Prostate gland (tissue), 2 donors: ENCODE measurements at regions not wholly inside any gene's neighbourhood (a gene's known extent, or its start where the extent isn't known, plus 50 kb on each side); places are given as distances from the start of the nearest gene placed in this dataset.

ENCODE experiments used
- DNase-seq: peaks from one replicate; pipeline ENCODE4 v3.0.0-alpha.2; 2019; ENCODE audit warnings: low spot score
- H3K27ac ChIP-seq, 2 donors: fragments of 200-600 bp; sonication (generic); 2 replicates each; pipeline ENCODE4 v1.5.1; 2017 to 2019
- H3K27me3 ChIP-seq: fragments of 200-600 bp; sonication (generic); replicated peaks from 2 replicates; pipeline ENCODE4 v1.5.1; 2019; ENCODE audit not compliant: insufficient read depth
- H3K36me3 ChIP-seq, 2 donors: fragments of 200-600 bp; sonication (generic); 1 replicate in 1 of 2; 2 replicates in 1 of 2; pipeline versions ENCODE4 v1.5.1 to v1.8.1; 2017 to 2019
- H3K4me1 ChIP-seq: fragments of 200-600 bp; sonication (generic); replicated peaks from 2 replicates; pipeline ENCODE4 v1.5.1; 2019
- H3K4me3 ChIP-seq, 2 donors: fragments of 200-600 bp; sonication (generic); 2 replicates each; pipeline ENCODE4 v1.5.1; 2017 to 2019
- H3K9me3 ChIP-seq: fragments of 200-600 bp; sonication (generic); 2 replicates; pipeline ENCODE4 v1.5.1; 2017
- CTCF ChIP-seq, 4 experiments: fragments of 200-600 bp in 2 of 4; fragments of 450-650 bp in 2 of 4; sonication (generic) in 2 of 4; IDR thresholded peaks; 1 replicate in 3 of 4; 2 replicates in 1 of 4; pipeline ENCODE4 v1.5.1; 2016 to 2019; ENCODE audit warnings: antibody characterized with exemption in 4 of 4, mild to moderate bottlenecking in 2 of 4, moderate library complexity in 2 of 4
- POLR2A ChIP-seq: fragments of 450-650 bp; IDR thresholded peaks from one replicate; pipeline ENCODE4 v1.6.1; 2016; ENCODE audit warnings: antibody characterized with exemption, mild to moderate bottlenecking
- POLR2AphosphoS5 ChIP-seq: sonication (generic); formaldehyde crosslinking; IDR thresholded peaks from one replicate; pipeline ENCODE4 v1.6.1; 2017; ENCODE audit warnings: antibody characterized with exemption
- WGBS: methylation state at CpG from one replicate; pipeline ENCODE4 v1.1.5; 2018; 5-methylcytosine and 5-hydroxymethylcytosine counted together
- intact Hi-C: fragments of 100-400 bp; cut with DNase I; formaldehyde crosslinking; loops from one replicate; pipeline ENCODE4 v1.14.2; 2022

- intact Hi-C loops: no loop called here
- no peak overlapping the region for H3K27ac ChIP-seq
- no peaks in the 10 kb centered on the region for H3K9me3 ChIP-seq
Observed at GRCh38 chr6:145275019-145275418, 460.3 kb downstream of the EPM2A start.

GRCh38 chr6:145275787-145276186 is 459.5 kb downstream of the EPM2A start:
- no peaks in the 10 kb centered on the region for H3K36me3 ChIP-seq
- H3K27ac ChIP-seq: no peak overlapping the region
- WGBS: 98% methylated on average over 1 of the region's 1 CpG
- no peak for DNase-seq
- H3K4me1 ChIP-seq: no peaks in the 10 kb centered on the region
- no peak for TF ChIP-seq POLR2AphosphoS5
- no peak for TF ChIP-seq CTCF (IDR thresholded peaks at IDR 0.05)
- no peak for TF ChIP-seq POLR2A
- intact Hi-C loops: no loop called here
- no peak overlapping the region for H3K4me3 ChIP-seq
- H3K9me3 ChIP-seq: no peaks in the 10 kb centered on the region
- no peaks in the 10 kb centered on the region for H3K27me3 ChIP-seq

More at GRCh38 chr6:145275019-145275418, 460.3 kb downstream of the EPM2A start:
- no peaks in the 10 kb centered on the region for H3K36me3 ChIP-seq
- DNase-seq: no peak
- H3K4me3 ChIP-seq: no peak overlapping the region
- TF ChIP-seq CTCF (IDR thresholded peaks at IDR 0.05) (no peak), POLR2AphosphoS5 (no peak)
- no peaks in the 10 kb centered on the region for H3K27me3 ChIP-seq
- WGBS: 95% methylated on average over 6 of the region's 6 CpGs
- H3K4me1 ChIP-seq: no peaks in the 10 kb centered on the region

GRCh38 chr6:145276756-145277155 is 458.6 kb downstream of the EPM2A start:
- Histone ChIP-seq H3K27ac (no peak overlapping the region), H3K9me3 (no peaks in the 10 kb centered on the region), H3K4me1 (no peaks in the 10 kb centered on the region), H3K36me3 (no peaks in the 10 kb centered on the region), H3K4me3 (no peak overlapping the region), H3K27me3 (no peaks in the 10 kb centered on the region)
- intact Hi-C loops: no loop called here
- no peak for DNase-seq
- TF ChIP-seq POLR2AphosphoS5 (no peak), POLR2A (no peak), CTCF (IDR thresholded peaks at IDR 0.05) (no peak)

- WGBS: 64% methylated on average over 4 of the region's 4 CpGs
- DNase-seq: no peak
- no peak for TF ChIP-seq POLR2A
- TF ChIP-seq CTCF (IDR thresholded peaks at IDR 0.05): no peak
- TF ChIP-seq POLR2AphosphoS5: no peak
- no peak overlapping the region for H3K4me3 ChIP-seq
- no peaks in the 10 kb centered on the region for H3K9me3 ChIP-seq
- H3K4me1 ChIP-seq: no peaks in the 10 kb centered on the region
- no peak overlapping the region for H3K27ac ChIP-seq
- intact Hi-C loops: no loop called here
- no peaks in the 10 kb centered on the region for H3K36me3 ChIP-seq
- H3K27me3 ChIP-seq: no peaks in the 10 kb centered on the region
Observed at GRCh38 chr6:145277358-145278086, 457.8 kb downstream of the EPM2A start.

GRCh38 chr6:145278163-145278807 is 457.0 kb downstream of the EPM2A start:
- Histone ChIP-seq H3K27me3 (no peaks in the 10 kb centered on the region), H3K36me3 (no peaks in the 10 kb centered on the region), H3K4me1 (no peaks in the 10 kb centered on the region), H3K9me3 (no peaks in the 10 kb centered on the region), H3K27ac (no peak overlapping the region), H3K4me3 (no peak overlapping the region)
- intact Hi-C loops: no loop called here
- no peak for TF ChIP-seq POLR2AphosphoS5
- no peak for TF ChIP-seq CTCF (IDR thresholded peaks at IDR 0.05)
- no peak for TF ChIP-seq POLR2A
- no peak for DNase-seq
- 80% methylated on average over 2 of the region's 2 CpGs for WGBS
